B cell (primary cell): ENCODE measurements at regions not wholly inside any gene's neighbourhood (a gene's known extent, or its start where the extent isn't known, plus 50 kb on each side); places are given as distances from the start of the nearest gene placed in this dataset.

Experiments used
- ATAC-seq: fragments of 200-7000 bp; cut with Tn5 transposase; one replicate; pipeline ENCODE4 v1.10.0; 2021; ENCODE audit warnings: low read depth, mild to moderate bottlenecking, moderate number of reproducible peaks, moderate library complexity
- CTCF ChIA-PET: fragments of 350-600 bp; sonication (Branson Sonifier 250); formaldehyde crosslinking; loops from one replicate; lab custom pipeline; 2021; ENCODE audit warnings: antibody characterized with exemption, inconsistent platforms; lab: Charles Lee
- POLR2A ChIA-PET: fragments of 350-600 bp; sonication (Branson Sonifier 250); formaldehyde crosslinking; loops from one replicate; lab custom pipeline; 2021; ENCODE audit warnings: antibody characterized with exemption; lab: Charles Lee
- DNase-seq: peaks from one replicate; pipeline ENCODE4 v3.0.0; 2013
- H2AFZ ChIP-seq: 2 replicates; pipeline ENCODE4 v1.6.1; 2012; ENCODE audit warnings: mild to moderate bottlenecking, low read depth, low read length; ENCODE audit not compliant: insufficient read depth, poor library complexity, severe bottlenecking
- H3K27ac ChIP-seq, 2 donors: 1 replicate in 1 of 2; 2 replicates in 1 of 2; pipeline ENCODE4 v1.5.1; 2012 to 2013; ENCODE audit warnings: low read length in 2 of 2, mild to moderate bottlenecking in 2 of 2, moderate library complexity in 1 of 2
- H3K27me3 ChIP-seq, 4 experiments: fragments of 200-600 bp in 1 of 4; sonication (generic) in 1 of 4; replicated peaks in 1 of 4; 1 replicate in 2 of 4; 2 replicates in 2 of 4; pipeline versions ENCODE4 v1.6.1 to v1.7.0; 2013 to 2016; ENCODE audit warnings: low read length in 3 of 4, mild to moderate bottlenecking in 2 of 4, mixed read lengths in 1 of 4, moderate library complexity in 1 of 4; ENCODE audit not compliant: insufficient read depth in 4 of 4, control insufficient read depth in 3 of 4; ENCODE audit errors: control extremely low read depth in 1 of 4
- H3K36me3 ChIP-seq, 2 experiments: replicated peaks in 1 of 2; 1 replicate in 1 of 2; 2 replicates in 1 of 2; pipeline versions ENCODE4 v1.6.1 to v1.7.1; 2013; ENCODE audit warnings: low read length in 1 of 2; ENCODE audit not compliant: insufficient read depth in 2 of 2, control insufficient read depth in 1 of 2; ENCODE audit errors: control extremely low read depth in 1 of 2, extremely low read depth in 1 of 2
- H3K4me1 ChIP-seq, 2 donors: fragments of 200-600 bp in 1 of 2; sonication (generic) in 1 of 2; 1 replicate in 1 of 2; 2 replicates in 1 of 2; pipeline versions ENCODE4 v1.5.1 to v1.6.1; 2013 to 2017; ENCODE audit warnings: low read length in 2 of 2; ENCODE audit not compliant: control insufficient read depth in 2 of 2, insufficient read depth in 2 of 2
- H3K4me2 ChIP-seq: replicated peaks from 2 replicates; pipeline ENCODE3; 2012; ENCODE audit warnings: mild to moderate bottlenecking, low read depth, low read length; ENCODE audit not compliant: poor library complexity, severe bottlenecking
- H3K4me3 ChIP-seq, 5 experiments: fragments of 200-600 bp in 1 of 5; sonication (generic) in 1 of 5; 1 replicate in 3 of 5; 2 replicates in 2 of 5; pipeline versions ENCODE4 v1.5.1 to v1.7.0; 2011 to 2016; ENCODE audit warnings: low read length in 4 of 5, mild to moderate bottlenecking in 4 of 5, low read depth in 2 of 5, control low read depth in 1 of 5, moderate library complexity in 1 of 5; ENCODE audit not compliant: insufficient read depth in 1 of 5; ENCODE audit errors: control extremely low read depth in 1 of 5, extremely low read depth in 1 of 5
- H3K79me2 ChIP-seq: fragments of 200-600 bp; sonication (generic); one replicate; pipeline ENCODE4 v1.6.0; 2016; ENCODE audit warnings: low read length; ENCODE audit not compliant: control insufficient read depth, insufficient read depth
- H3K9ac ChIP-seq: fragments of 200-600 bp; sonication (generic); 2 replicates; pipeline ENCODE4 v1.6.1; 2017; ENCODE audit warnings: mild to moderate bottlenecking, low read length, moderate library complexity
- H3K9me3 ChIP-seq, 3 donors: one replicate each; pipeline versions ENCODE4 v1.6.1 to v1.7.1; 2013; ENCODE audit warnings: low read length in 2 of 3; ENCODE audit not compliant: control insufficient read depth in 2 of 3, insufficient read depth in 1 of 3; ENCODE audit errors: control extremely low read depth in 1 of 3
- H4K20me1 ChIP-seq: 2 replicates; pipeline ENCODE4 v1.6.0; 2012; ENCODE audit warnings: mild to moderate bottlenecking, low read length; ENCODE audit not compliant: insufficient read depth, control insufficient read depth, poor library complexity, severe bottlenecking
- H3K27ac Mint-ChIP-seq: one replicate; pipeline ENCODE4 v1.8.0; 2021; ENCODE audit warnings: mixed read lengths
- H3K27me3 Mint-ChIP-seq: one replicate; pipeline ENCODE4 v1.8.0; 2021; ENCODE audit warnings: mixed read lengths
- H3K4me1 Mint-ChIP-seq: one replicate; pipeline ENCODE4 v1.8.0; 2021; ENCODE audit warnings: mixed read lengths
- H3K4me3 Mint-ChIP-seq: one replicate; pipeline ENCODE4 v1.8.0; 2021; ENCODE audit warnings: mixed read lengths
- H3K9me3 Mint-ChIP-seq: one replicate; pipeline ENCODE4 v1.8.0; 2022; ENCODE audit warnings: mixed read lengths; ENCODE audit not compliant: insufficient read depth
- EZH2 ChIP-seq: IDR thresholded peaks from 2 replicates; pipeline ENCODE4 v1.6.1; 2012; ENCODE audit warnings: borderline replicate concordance, low read depth, mild to moderate bottlenecking, moderate library complexity, low read length; ENCODE audit not compliant: insufficient read depth, poor library complexity, severe bottlenecking
- WGBS: methylation state at CpG from one replicate; pipeline ENCODE4 v1.1.5; 2013; ENCODE audit warnings: missing lambda C conversion rate; ENCODE audit not compliant: insufficient coverage; 5-methylcytosine and 5-hydroxymethylcytosine counted together
- intact Hi-C: fragments of 100-400 bp; cut with micrococcal nuclease; formaldehyde crosslinking; loops from one replicate; pipeline ENCODE4 v1.10.0; 2022
- TF ChIP-seq, protein P1 (sequence below): fragments of 200-600 bp; IDR thresholded peaks from one replicate; pipeline ENCODE4 v1.8.0; 2022; ENCODE audit warnings: antibody characterized with exemption, mild to moderate bottlenecking

DNA sequence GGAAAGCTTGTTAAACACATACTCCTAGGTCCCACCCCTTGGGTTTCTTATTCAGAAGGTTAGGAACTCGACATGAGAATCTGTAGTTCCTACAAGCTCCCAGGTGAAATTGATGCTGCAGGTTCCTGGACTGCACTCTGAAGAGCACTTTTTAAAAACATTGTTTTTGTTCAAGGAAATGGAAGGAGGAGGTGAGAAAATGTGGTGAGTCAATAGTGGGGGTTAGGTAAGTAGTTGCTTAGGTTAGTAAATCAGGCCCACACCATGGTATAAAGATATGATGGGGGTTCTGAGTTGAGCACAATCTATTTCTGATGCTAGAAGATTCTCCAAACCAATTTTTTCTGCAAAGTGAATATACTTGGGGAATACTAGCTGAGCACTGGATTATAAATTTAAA, 450.3 kb downstream of the CCDC91 start:
- H3K9me3 ChIP-seq: no peaks in the 10 kb centered on the region
- Mint-ChIP-seq H3K27me3 (no peaks in the 10 kb centered on the region), H3K27ac (no peak overlapping the region), H3K9me3 (no peaks in the 10 kb centered on the region), H3K4me1 (no peaks in the 10 kb centered on the region), H3K4me3 (no peak overlapping the region)
- CTCF ChIA-PET: no interaction called here
- H3K27ac ChIP-seq: no peak overlapping the region
- intact Hi-C loops: no loop called here
- no peaks in the 10 kb centered on the region for H3K4me1 ChIP-seq
- no peaks in the 10 kb centered on the region for H4K20me1 ChIP-seq
- TF ChIP-seq, protein P1, sequence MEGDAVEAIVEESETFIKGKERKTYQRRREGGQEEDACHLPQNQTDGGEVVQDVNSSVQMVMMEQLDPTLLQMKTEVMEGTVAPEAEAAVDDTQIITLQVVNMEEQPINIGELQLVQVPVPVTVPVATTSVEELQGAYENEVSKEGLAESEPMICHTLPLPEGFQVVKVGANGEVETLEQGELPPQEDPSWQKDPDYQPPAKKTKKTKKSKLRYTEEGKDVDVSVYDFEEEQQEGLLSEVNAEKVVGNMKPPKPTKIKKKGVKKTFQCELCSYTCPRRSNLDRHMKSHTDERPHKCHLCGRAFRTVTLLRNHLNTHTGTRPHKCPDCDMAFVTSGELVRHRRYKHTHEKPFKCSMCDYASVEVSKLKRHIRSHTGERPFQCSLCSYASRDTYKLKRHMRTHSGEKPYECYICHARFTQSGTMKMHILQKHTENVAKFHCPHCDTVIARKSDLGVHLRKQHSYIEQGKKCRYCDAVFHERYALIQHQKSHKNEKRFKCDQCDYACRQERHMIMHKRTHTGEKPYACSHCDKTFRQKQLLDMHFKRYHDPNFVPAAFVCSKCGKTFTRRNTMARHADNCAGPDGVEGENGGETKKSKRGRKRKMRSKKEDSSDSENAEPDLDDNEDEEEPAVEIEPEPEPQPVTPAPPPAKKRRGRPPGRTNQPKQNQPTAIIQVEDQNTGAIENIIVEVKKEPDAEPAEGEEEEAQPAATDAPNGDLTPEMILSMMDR: no peak
- TF ChIP-seq EZH2: no peak
- POLR2A ChIA-PET: no interaction called here
- H3K36me3 ChIP-seq: no peaks in the 10 kb centered on the region
- no peak for DNase-seq
- H3K4me3 ChIP-seq: no peak overlapping the region
- 67% methylated on average over 1 of the region's 1 CpG for WGBS
- H3K27me3 ChIP-seq: no peaks in the 10 kb centered on the region
- H2AFZ ChIP-seq: no peak overlapping the region
- no peak for ATAC-seq
- H3K4me2 ChIP-seq: no peak overlapping the region
- no peaks in the 10 kb centered on the region for H3K79me2 ChIP-seq
- H3K9ac ChIP-seq: no peak overlapping the region

DNA sequence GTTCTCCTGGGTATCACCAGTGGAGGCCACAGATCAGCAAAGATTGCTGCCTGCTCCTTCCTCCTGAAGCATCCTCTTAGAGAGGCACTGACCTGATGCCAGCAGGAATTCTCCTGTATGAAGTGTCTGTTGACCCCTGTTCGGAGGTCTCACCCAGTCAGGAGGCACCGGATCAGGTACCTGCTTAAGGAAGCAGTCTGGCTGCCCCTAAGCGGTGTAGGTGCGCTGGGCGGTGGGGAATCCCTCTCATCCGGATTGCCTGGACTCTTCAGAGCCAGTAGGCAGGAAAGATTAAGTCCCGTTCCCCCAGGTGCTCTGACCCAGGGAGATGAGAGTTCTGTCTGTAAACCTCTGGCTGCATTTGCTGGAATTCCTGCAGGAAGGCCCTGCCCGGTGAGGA, 455.2 kb downstream of the CCDC91 start:
- Mint-ChIP-seq H3K27me3 (no peaks in the 10 kb centered on the region), H3K4me1 (no peaks in the 10 kb centered on the region), H3K27ac (no peak overlapping the region), H3K4me3 (no peak overlapping the region), H3K9me3 (no peaks in the 10 kb centered on the region)
- TF ChIP-seq, protein P1: no peak
- Histone ChIP-seq H3K27ac (no peak overlapping the region), H3K9ac (no peak overlapping the region), H3K79me2 (no peaks in the 10 kb centered on the region), H3K9me3 (no peaks in the 10 kb centered on the region), H2AFZ (no peak overlapping the region), H4K20me1 (no peaks in the 10 kb centered on the region), H3K27me3 (no peaks in the 10 kb centered on the region), H3K36me3 (no peaks in the 10 kb centered on the region), H3K4me3 (no peak overlapping the region), H3K4me1 (no peaks in the 10 kb centered on the region), H3K4me2 (no peak overlapping the region)
- WGBS: 94% methylated on average over 8 of the region's 8 CpGs
- CTCF ChIA-PET: no interaction called here
- intact Hi-C loops: no loop called here
- POLR2A ChIA-PET: no interaction called here
- DNase-seq (no peak), ATAC-seq (no peak)
